ELR (cell line): ENCODE measurements at regions not wholly inside any gene's neighbourhood (a gene's known extent, or its start where the extent isn't known, plus 50 kb on each side); places are given as distances from the start of the nearest gene placed in this dataset.
"Not testable (repeated sequence)": the region's sequence is repeated elsewhere in the genome, so short reads cannot be mapped to it uniquely, and the experiment has no call there.

Experiments used
- DNase-seq: peaks from one replicate; pipeline ENCODE4 v3.0.0-alpha.2; 2015; ENCODE audit warnings: low read depth

DNA sequence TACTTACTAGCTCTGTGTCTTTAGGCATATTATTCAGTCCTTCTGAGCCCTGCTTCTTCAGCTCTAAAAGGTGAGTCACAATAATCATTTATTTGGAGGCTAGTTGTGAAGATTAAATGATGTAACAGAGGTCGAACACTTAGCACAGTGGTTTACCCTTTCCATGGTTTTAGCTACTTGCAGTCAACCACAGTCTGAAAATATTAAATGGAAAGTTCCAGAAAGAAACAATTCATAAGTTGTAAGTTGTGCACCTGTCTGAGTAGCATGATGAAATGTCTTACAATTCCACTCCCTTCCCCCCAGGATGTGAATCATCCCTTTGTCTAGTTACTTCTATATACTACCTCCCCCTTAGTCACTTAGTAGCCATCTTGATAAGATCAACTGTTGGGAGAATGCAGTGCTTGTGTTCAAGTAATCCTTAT, 217.6 kb upstream of the THUMPD2 start:
- DNase-seq = peak; percentile 90

DNA sequence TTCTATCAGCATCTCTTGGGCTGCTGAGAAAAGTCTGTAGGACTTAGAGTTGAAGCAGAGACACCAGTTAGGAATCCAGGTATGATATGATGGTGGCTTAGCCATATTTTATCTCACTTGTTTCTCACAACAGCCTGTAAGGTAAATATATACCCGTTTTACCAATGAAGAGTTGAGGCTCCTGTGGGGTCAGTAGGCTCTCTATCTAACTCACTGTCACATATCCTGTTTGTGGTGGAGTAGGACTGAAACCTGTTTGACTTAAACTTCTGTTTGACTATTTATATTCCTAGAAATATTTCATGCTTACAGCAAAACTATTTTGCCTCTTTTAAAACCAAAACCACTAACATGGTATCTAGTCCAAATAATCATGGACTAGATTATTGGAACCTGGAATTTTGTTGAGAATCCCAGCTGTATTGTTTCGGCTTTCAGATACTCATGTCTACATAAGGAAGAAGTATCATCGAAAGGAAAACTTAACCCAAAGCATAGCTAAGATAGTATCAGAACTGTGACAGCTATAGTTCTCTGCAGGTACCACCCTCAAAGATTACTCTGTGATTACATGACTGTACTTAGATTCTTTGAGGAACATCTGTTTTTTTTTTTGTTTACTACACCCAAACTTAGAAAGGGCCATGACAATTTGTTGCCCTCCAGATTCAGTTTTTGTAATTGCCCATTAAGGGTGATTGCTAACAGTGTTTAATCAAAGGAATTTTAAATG, 216.1 kb upstream of the THUMPD2 start:
- DNase-seq = no peak

DNA sequence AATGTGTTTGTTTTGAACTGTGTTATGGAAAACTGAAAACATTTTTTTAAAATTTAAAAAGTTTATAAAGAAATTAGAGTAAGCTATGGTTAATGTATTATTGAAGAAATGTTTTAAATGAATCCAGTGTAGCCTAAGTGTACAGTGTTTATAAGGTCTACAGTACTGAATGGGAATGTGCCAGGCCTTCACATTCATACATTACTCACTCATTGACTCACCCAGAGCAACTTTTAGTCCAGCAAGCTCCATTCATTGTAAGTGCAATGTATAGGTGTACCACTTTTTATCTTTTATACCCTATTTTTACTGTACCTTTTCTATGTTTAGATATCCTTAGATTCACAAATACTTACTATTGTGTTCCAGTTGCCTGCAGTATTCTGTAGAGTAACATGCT, 215.1 kb upstream of the THUMPD2 start:
- DNase-seq = peak; percentile 89

DNA sequence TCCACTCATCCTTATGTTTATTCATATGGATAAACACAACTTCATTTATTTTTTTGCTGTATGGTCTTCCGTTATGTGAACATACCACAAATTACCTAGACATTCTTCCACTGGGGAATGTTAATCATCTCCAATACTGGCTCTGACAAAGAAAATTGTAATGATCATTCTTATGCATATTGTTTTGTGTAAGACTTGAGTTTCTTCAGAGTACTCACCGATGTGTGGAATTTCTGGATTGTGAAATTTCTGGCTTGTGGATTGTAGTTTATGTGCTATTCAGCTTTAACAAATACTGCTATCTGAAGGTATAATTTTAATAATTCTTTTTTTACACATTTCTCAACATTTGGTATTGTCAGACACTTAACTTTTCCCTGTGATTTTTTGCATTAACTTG, 212.2 kb upstream of the THUMPD2 start:
- peak; percentile 52 for DNase-seq

DNA sequence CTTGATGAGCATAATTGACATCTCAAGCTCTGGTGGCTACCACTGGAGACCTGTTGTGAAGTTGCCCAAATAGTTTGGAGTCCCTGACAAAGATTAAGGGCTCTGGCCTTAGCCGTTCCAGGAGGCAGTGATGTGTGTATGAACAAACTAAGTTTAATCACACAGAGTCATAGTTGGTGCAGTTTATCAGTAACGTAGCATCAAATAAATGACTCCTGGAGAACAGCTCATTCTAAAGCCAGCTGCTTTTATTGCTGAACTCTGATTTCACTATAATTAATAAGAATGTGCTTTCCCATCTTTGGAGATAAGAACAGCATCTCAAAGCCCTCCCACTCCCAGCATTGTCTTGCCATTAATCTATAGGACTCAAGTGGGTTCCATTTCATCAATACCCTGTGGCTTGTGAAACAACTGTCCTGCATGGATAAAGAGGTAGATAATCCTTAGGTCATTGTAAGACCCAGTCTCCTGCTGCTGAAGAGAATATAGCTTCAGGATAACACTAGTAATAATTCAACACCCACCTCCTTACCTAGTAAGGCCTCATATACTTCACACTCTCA, 211.4 kb upstream of the THUMPD2 start:
- peak; percentile 47 for DNase-seq

DNA sequence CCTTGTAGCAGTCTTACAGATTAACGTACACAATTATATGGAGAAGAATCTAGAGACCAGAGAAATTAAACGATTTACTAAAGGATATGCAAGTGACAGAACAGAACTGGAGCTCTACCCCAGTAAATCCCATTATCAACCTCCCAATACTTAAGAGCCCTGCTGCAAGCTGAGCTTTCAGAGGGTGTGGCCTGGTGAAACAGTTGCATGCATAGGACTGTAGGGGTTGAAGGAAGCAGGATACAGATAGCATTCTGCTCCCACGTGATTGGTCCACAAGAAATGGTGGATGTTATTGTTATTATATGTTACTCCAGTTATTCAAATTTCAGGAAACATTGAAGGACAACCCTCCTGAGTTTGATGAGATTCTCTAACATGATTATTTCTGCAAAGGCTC, 210.8 kb upstream of the THUMPD2 start:
- peak; percentile 9 for DNase-seq

DNA sequence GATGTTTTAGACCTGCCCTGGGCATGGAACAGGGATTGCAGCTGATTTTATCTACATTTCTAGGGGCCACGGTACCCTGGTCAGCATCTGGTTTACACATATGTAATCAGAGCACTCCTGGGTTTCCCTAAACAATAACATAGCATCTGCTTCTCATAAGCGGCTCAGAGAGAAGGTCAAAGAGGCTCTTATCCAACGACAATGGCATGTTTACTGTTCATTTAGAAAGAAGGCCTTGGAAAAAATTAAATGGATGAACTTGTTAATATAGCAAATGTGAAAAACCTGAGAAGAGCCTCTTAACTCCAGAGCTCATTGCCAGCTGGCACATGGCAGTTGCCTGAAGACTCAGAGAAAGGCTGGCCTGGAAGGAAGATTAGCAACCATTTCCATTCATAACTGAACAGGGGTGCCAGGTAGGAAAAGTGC, 202.8 kb upstream of the THUMPD2 start:
- no peak for DNase-seq

DNA sequence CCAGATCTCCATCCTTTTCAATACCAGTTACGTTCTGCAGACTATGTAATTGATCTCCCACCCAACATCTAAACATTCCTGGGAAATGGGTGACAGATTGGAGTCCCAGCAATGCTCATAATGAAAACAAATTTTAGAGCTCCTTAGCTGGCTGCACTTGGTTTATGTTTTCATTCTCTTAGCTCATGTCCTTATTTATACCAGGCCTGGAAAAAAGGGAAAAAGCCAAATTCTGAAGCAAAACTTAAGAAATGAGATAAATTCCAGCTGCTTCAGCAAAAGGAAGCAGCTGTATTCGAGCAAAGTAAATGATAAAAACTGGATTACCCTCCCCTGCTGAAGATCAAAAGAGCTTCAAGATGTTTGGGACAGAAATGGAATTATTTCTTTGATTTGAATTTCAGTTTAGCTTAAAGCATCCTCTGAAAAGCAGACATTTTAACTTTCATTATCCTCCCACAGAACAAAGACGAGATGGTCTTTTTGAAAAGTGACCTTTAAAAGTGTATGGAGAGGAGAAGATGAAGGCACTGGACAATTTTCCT, 196.5 kb upstream of the THUMPD2 start:
- DNase-seq = no peak

DNA sequence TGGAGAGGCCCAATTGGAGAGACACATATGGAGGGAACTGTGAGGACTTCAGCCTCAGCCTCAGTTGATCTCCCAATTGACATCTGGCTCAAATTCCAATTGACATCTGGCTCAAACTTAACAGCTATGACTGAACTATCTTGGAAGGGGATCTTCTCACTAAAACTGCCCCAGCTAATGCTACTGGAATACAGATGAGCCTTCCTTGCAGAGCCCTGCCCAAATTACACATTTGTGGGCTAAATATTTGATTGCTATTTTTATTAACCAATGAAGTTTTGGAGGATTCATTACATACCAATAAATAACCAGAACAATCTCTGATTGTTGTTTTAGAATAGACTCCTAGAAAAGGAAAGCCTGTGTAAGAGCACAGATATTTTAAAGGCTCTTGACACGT, 189.0 kb upstream of the THUMPD2 start:
- DNase-seq = no peak

DNA sequence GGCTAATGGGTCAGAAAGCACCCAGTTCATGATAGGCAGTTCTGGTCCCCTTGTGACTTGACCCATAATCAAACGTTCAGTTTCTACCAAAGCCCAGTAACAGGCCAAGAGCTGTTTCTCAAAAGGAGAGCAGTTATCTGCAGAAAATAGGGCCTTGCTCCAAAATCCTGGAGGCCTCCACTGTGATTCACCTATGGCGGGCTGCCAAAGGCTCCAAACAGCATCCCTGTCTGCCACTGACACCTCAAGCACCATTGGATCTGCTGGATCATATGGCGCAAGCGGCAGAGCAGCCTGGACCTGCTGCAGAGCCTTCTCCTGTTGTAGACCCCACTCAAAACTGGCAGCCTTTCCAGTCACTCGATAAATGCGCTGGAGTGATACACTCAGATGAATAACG, 181.6 kb upstream of the THUMPD2 start:
- not testable (repeated sequence) for DNase-seq

DNA sequence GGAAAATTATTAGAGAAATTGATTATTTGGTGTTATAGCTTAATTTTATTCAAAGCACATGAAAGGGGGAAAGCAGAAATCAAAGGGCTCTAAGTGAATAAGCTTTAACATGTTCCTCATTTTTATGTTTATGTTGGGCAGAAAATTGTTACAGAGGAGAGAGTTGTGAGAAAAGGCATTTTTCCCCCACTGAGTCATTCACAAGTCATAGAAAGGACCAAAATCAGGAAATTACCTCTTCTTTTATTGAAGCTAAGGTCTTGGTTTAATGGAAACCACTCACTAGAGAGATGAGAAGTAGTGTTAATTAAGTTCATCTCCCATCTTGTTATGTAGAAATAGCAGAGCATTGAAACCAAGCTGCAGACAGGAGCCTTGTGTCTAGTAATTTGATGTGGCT, 175.3 kb upstream of the THUMPD2 start:
- peak; percentile 54 for DNase-seq

DNA sequence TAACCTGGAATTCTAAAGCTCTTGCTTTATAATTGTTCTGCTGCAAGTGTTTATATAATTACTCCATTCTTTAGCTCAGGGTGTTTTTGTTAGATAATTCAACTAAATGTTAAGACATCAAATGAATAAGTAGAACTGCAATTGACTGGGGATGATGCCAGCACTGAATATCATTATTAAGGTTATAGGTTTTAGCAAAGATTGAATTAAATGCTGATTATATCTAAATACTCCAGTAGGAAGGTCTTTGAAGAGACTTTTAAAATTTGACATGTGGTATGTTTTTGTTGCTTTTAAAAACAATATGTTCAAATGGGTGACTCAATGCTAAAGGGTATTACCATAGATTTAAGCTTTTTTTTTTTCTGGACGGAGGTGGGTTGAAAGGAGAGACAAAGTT, 170.1 kb upstream of the THUMPD2 start:
- DNase-seq = no peak

DNA sequence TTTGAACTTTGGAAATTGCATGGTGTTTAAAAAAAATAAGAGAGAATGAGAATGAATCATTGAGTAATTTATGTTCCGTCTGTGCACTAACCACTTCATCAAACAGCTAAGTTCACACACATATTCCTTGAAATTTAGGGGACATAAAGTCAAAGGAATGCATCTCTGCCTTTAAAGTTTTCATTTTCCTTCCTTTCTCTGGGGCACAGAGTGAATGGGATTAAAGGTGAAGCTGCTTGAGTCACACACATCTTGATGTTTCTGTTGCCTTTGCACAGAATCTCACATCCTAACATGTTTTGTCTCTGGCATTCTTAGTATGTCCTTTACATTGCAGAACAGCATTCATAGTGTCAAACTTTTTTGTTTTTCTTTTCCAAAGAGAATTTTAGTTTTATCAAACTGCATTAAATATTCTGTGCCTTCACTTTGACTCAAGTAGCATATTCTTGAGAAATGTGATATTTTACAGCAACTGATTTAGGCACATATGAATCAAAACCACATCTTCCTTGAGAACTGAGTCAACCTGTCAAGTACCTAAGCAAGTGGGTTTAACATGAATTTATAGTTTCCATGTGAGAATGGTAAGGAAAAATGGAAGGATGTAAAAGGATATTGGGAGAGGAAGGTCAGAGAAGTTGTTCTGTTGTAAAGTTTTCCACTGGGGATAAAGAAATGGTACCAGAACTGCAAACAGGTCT, 169.1 kb upstream of the THUMPD2 start:
- peak; percentile 67 for DNase-seq

DNA sequence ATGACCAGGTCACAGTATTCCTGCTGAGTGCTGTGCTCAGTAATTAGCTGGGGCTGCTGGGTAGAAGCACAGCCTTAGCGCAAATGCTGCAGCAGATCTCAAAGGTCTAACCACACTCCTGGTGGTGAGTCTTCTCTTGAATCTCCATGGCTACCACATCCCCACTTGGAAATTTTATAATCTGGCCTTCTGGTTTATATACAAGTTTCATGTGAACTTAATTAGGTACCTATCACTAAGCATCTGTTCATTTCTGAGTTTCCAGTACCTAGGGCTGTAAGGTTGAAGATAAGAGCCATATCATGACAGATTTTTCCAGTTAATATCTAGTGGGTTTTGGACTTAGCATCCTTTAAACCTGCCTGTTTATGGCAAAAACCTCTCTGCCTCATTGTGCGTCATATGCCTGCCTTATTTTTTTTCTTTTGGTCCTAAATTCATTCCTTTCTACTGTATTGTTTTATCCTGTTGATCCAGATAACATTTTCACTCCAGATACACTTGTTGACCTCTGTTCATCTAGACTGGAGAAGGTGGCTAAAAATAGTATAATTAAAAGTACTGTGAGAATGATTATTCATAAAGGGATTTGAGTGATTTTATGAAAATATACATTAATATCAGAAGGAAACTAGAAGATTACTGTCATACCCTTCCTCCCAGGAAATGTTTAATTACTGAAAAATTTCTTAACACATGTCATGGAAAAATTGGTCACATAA, 168.4 kb upstream of the THUMPD2 start:
- no peak for DNase-seq

DNA sequence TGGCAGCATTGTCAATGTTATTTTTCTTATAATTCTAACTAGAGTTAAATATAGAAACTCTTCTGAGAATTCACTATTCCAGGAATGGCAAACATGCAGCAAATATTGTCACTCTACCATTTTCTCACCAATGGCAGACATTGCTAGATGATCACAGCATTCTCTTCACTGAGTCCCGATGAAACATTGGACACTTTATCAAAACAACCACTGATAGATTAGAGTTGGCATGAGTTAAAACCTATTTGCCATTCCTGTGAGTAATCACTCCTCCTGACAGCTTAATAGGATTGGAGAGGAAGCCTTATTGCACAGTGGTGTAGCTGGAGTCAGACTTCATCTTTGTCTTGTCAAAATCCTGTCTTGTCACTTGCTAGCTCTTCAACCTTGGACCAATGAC, 163.9 kb upstream of the THUMPD2 start:
- DNase-seq = peak; percentile 13

DNA sequence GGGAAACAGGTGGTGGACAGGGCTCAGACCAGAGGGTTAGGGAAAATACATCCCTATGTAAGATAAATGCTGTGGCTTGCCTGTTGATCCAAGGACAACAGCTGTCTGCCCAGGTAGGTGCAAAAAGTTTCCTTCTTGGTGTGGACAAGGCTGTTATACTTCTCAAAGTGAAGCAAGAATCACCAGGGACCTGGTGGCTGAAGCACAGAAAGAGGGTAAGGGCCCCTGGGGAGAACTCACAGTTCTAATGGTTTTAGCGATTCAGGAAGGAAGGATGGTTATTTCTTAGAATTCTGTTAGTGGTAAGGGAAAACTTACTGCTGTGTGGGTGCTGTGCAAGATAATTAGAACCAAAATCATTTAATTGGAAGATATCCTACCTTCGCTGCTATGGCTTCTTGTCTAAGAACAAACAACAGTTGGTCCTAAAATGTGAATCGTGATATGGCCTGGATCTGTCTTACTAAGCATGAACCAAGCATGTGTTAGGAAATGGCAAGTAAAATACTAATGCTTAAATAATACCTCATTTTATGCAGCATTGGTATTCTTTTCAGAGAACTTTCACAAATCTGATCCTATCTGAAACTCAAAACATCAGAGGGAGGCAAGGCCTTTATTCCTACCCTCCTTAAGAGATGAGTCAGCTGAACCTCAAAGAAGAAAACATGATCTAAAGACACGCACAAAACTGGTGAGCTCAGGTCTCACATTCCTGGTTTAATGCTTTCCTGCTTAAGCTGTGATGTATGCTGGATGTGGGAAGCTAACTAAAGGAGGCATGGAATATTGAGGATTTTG, 159.2 kb upstream of the THUMPD2 start:
- peak; percentile 88 for DNase-seq

DNA sequence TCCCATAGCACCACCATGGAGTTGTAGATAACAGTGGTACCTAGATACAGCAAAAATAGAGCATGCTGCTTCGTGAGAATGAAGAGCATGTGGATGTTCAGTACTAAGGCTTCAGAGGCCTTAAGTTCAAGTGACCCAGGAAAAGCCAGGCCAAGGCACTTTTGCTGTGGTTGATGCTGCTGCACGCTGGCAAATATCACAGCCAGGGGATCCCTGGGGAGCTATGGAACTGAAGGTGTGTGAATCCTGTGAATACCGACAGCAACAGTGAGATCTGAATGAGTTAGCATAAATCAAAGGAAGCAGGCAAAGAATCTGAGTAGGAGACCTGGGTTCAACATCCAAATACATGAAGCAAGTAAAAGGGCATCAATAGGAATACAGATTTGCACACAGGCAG, 158.6 kb upstream of the THUMPD2 start:
- no peak for DNase-seq

DNA sequence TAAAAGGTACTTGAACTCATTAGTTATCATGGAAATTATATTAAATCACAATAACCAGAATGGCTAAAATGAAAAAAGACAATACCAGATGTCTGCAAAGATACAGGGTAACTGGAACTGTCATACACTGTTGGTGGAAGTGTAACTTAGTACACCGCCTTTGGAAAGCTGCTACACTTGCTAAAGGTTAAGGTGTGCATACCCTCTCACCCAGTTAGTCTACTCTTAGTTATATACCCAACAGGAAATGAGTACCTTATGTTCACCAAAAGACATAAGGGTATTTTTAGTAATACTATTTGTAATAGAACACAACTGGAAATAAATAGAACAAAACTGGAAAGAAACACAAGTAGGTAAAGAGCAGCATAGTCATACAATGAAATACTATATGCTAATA, 155.8 kb upstream of the THUMPD2 start:
- DNase-seq = no peak

DNA sequence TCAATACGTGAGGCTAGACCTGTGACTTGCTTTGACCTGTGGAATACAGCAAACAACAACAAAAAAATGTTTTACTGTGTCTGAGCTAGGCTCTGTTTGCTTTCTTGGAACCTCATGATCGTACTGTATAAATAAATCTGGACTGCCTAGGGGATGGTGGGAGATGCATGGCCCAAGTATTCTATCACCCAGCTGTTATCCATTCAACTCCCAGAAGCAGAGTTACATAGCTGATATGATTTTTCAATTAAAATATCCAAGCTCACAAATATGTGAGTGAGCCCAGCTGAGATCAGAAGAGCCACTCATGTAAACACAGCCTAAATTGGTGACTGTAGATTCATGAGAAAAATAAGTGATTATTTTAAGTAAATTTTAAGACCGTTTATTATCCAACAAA, 154.1 kb upstream of the THUMPD2 start:
- no peak for DNase-seq

DNA sequence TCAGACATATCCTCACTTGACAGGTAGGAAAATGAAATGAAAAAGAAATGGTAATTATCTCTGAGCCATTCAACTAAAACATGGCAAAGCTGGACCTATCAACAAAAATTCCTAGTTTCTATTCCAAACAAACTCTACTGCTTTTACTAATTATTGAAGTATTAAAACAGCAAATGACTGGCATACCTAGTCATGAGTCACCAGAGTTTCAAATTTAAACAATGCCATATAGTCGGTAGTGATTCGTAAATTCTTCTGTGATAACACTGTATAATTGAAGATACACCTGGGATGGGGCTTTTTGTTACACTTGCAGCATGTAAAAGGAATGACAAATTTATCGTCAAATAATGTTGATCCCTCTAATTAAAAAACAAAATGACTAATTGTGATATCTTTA, 153.1 kb upstream of the THUMPD2 start:
- peak; percentile 47 for DNase-seq

DNA sequence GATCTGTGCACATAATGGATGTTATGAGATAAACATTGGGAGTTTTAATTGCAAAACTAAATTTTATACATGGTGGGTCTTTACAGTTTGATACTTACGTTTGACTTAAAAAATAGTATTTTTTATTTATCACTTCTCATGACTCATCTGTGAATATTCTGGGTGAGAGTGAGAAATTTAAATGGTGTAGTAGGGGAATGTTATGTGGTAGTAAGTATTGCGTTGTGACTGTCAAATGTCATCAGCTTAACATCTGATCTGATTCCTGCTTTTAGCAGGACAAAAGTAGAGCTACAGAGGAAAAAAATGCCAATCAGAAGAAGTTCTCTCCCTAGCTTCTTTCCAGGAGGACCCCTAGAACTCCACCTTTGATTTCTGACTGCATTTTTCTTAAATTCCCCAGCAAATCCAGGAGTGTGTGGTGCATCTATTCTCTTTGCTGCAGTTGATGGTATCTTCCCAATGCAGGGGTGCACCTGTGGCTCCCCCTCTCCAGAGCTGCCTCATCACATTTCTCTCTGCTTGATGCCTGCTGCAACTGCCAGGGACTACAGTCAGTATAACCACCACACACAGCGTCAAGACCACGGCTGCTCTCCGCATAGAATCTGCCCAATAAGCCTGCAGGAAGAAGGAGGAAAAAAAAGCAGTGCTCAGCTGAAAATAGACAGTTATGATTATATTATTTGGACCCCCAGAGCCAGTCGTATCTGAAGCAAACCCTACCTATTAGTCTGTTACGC, 151.3 kb upstream of the THUMPD2 start:
- DNase-seq = no peak
